OCI-M2 (cell line): ENCODE measurements at regions not wholly inside any gene's neighbourhood (a gene's known extent, or its start where the extent isn't known, plus 50 kb on each side); places are given as distances from the start of the nearest gene placed in this dataset.

Experiments used
- DNase-seq: peaks from one replicate; lab custom pipeline; 2025; ENCODE audit not compliant: unreplicated experiment; lab: John Stamatoyannopoulos, UW

DNA sequence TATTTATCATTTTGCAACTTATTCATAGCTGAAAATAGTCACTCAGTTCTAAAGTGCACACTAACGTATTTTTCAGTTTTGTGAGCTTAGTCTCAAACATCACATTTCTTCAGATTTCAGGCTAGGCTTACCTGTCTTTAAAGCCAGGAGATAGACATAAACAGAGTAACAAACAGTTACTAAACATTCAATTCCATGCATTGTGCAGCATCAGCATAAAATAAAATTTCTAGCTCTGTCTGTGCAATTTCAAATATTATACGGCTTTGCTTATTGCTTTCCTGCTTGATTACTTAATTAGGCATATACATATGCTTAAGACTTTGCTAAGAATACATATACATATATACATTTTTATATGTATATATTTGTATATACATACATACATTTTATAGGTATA, 637.0 kb downstream of the NR4A2 start:
- no peak for DNase-seq

DNA sequence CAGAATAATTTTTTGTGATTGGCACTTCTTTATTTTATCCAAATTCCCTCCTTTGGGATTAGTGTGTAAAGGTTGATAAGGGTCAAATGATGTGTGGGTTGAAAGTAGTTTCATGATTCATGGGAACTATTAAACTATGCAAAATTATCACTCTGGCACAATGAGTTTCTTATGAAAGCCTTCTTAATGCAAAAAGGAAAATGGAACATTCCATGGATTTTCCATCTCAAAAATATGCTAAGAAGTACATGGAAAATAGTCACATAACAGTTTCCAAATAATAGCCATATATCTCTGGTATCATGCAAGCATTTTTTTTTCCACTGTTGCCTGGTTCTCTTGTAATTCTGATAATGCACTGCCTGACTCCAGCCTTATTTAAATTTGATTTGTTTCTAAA, 639.7 kb downstream of the NR4A2 start:
- no peak for DNase-seq

DNA sequence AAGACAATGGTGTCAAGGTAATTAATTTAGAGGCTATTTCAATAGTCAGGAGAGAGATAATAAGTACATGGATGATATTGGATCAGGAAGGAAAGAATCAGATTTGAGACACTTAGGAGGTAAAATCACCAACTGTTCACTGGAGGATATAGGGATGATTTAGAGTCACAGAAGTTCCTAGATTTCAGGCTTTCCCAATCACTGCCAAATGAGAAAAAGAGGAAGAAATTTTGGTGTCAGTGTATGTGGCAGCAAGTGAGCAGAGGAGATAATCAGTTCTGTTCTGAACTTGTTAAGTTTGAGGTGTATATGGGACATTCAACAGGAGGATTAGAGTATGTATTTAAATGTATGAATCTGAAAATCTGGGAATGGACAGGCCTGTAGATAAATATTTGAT, 640.4 kb downstream of the NR4A2 start:
- DNase-seq: no peak

DNA sequence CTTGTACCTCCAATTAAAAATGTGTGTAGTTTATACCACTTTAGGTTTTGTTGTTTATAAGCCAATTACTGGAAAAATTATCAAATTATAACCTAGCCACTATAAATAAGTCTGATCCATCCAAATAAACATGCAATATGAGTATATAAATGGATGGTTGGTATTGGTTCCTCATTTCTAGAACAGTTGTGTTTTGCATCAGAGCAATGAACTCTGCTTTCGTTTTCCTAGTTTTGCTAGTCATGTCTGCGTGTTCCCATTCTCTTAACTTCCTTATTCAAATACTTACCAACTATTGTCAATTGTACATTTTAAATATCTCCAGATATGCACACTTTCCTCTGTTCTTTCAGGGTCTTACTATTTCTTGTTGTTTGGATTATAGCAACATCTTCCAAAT, 641.7 kb downstream of the NR4A2 start:
- DNase-seq: no peak

DNA sequence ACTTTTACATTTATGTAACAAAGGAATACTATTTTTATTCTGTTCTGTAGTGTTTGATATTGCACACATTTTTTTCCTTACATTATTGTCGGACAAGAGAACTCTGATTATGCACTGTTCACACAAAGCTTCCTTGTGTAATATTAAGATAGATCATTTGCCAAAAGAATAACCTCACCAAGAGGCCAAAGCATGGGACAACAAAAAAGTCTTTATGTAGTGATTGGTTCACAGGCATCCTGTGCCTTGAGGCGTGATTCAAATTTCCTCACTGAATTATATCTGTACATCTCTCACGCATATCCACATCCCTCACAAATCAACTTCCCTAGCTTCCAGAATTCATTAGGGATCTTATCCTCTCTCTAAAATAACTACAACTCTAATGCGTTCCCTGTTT, 642.7 kb downstream of the NR4A2 start:
- no peak for DNase-seq

DNA sequence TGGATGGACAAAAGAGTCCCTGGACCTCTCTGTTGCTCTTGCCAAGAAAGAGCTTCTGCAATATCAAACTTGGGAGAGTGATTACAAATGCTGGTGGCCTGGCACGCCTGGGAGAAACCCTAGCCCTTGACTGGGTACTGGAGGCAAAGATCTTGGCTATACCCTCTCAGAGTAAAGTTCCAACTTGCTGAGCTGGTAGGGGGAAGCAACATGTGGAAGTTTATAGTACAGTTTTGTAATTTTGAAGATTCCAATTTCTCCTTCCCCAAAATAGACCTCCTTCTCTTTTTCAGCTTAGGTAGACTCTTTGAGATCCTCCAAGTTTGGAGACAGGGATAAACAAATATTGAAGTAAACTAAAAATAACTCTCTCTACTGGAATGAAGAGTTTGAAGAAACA, 645.3 kb downstream of the NR4A2 start:
- no peak for DNase-seq

DNA sequence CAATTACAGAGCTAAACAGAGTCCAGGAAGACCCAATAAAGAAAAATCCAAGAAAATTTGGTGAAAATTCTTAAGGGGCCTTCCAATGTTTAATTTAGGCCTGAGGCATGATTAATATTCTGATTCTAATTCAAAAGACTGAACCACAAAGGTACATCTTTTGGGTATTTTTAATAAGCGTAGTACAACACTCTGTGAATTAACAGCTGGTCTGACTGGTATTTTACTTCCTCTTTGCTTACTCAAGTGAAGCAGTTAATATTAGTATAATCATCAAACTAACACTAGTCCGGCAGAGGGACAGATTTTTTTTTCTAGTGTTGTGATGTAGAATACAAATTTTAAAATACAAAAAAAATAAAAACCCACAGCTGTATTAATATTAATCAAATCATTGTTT, 652.9 kb downstream of the NR4A2 start:
- no peak for DNase-seq

DNA sequence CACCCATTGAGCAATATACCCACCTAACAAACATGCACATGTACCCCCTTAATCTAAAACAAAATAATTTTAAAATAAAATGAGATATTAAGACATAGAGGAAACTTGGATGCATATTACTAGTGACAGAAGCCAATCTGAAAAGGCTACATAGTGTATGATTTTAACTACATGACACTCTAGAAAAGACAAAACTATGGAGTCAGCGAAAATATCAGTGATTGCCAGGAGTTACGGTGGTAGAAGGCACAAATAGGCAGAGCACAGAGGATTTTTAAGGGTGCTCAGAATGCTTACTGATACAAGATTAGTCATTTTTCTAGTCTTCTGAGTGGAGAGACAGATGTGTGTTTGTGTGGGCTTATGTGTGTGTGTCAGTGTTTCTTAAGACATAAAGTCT, 656.6 kb downstream of the NR4A2 start:
- no peak for DNase-seq

DNA sequence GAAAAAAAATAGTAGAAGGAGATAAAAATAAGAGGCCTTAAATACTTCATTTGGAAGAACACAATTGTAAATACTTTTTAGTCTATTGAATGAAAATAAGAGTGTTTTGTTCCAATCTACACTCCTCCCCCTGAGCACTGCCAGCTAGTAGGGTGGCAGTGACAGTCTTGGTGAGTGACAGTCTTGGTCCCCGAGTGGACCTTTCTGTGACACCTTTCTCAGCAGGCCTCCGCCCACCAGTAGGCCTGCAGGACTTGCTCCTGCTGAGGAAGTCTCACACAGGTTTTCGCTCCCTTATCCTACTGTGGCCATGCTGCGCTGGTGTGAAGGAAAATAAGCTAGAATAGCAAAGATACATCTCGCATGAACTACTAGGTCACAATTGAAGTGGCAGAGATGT, 666.8 kb downstream of the NR4A2 start:
- no peak for DNase-seq

DNA sequence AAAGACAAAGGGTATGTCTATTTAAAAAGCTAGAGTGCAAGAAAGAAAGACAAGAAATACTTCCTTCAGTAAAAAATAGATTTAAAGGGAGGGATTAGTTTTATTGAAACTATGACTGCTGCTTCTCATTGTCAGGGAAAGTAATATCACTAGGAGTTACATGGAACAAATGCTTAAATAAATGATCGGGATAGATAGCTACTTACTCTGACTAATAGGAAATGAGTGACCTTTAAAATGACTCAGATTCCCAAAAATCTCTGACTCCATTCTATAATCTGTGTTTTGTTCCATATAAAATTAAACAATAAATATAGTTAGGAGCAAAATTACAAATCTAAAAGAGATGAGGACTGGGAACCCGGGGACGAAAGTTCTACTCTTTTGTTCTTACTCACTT, 669.3 kb downstream of the NR4A2 start:
- no peak for DNase-seq

DNA sequence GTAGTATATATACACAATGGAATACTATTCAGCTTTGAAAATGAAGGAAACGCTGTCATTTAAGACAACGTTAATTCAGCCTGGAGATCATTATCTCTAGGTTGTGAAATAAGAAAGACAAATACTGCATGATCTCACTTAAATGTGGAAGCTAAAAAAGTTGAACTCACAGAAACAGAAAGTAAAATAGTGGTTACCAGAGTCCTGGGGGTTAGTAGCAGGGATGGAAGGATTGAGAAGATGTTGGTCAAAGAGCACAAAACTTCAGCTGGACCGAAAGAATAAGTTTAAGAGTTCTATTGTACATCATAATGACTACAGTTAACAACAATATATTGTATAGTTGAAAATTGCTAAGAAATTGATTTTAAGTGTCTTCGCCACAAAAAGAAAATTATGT, 670.3 kb downstream of the NR4A2 start:
- no peak for DNase-seq

DNA sequence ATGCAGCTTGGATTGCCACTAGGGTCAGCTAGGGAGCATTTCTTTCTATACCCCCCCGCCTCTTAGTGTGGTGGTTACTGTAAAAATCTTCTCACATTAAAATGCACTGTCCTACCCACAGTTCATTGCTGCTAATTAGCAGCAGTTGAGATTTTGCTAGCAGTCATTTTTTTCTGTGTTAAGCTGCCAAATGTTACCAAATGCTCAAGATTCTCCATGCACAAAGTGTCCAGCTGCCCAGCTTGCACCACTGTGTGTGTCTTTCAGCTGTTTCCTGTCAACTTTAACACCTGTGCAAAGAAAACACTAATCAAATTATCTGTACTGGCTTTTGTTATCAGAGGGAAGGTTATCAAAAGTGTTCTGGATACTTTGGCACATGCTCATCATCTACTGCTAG, 679.3 kb downstream of the NR4A2 start:
- DNase-seq: no peak

DNA sequence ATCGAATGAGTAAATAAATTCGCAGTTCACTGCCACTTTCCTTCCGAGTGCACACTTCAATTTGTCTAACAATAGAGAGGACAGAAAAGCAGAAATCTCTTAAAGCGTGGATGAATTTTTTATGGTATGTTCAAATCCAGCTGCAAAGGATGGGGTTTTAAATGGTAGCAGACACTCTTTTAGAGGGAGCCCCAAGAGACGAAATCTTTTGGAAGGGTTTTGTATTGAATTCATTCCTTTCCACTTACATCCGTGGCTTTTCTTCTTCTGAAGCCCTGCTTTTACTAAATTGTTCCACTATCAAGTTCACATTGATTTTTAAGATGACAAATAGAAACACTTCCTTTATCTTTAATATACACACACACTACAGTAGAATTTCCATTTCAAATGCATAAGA, 680.7 kb downstream of the NR4A2 start:
- no peak for DNase-seq

DNA sequence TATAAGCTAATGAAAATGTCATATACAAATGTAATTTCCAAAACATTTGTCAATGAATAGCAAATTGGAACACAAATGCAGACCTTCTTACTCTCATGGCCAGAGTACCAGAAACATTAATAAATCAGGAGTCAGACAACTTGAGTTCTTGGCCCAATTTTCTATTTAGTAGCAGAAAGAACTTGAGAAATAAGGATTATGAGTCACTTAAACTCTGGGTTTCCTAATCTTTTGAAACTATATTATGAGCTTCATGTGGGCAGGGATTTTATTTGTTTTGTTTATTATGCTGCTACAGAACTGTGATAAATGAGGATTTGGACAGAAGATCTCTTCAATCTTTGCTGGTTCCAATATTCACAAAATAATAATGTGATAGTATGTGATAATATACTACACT, 686.7 kb downstream of the NR4A2 start:
- no peak for DNase-seq

DNA sequence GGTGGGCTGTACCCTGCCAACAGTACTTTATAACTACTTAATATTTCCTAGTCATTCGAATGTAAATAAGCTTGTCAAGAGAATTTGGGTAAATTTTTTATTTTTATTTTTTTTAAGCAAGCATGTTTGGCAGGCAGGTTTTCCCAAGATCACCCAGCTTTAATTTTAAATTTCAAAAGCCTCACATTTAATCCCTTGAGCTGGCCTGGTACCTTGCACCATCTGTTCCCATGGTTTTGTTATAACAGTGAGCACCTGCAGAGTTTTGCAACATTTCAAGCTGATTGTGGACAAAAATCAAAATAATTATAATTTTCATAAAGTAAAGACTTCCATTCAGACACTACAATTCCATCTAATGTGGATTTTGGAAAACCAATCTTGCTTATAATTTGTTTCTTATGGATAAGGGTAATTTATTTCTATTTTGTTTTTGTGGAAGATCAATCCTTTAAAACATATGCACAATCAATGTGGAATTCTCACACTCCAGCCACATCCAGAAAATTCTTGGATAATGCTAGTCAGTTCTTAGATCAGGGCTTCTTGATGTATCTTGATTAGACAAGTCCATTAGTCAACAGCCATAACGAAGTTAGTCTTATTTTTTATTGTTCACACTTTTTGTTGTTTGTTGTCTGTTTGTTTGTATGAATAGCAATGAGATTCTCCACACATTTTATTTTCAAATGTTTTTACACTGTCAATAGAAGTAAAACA, 689.3 kb downstream of the NR4A2 start:
- DNase-seq: no peak

DNA sequence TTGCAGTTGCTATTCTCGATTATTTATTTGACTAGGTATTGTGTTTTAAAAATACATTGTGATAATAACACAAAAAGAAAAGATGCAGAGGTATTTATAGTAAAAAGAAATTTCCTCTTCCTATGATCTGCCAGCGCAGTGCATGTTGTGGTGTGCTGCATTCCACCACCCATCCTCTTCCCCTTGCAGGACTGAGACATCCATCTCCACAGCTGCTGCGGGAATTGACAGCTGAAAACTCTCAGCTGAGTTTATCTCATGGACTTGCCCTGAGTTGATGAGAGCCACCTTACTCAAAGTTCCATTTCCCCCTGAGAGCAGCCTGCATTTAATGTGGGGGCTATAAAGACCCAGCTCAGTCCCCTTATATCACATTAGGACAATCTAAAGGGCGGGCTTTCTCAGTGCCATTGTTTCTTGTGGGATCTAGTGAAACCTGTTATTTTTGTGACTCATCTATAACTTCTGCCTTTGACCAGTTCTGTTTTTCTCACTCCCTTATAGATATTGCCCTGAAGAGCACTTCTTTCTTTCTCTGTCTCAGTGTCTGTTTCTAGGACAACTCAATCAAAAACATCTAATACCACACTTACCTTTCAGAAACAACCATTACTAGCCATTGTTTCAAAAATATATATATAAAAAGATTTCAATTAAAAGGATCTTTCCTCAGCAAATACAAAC, 698.5 kb downstream of the NR4A2 start:
- DNase-seq: no peak

DNA sequence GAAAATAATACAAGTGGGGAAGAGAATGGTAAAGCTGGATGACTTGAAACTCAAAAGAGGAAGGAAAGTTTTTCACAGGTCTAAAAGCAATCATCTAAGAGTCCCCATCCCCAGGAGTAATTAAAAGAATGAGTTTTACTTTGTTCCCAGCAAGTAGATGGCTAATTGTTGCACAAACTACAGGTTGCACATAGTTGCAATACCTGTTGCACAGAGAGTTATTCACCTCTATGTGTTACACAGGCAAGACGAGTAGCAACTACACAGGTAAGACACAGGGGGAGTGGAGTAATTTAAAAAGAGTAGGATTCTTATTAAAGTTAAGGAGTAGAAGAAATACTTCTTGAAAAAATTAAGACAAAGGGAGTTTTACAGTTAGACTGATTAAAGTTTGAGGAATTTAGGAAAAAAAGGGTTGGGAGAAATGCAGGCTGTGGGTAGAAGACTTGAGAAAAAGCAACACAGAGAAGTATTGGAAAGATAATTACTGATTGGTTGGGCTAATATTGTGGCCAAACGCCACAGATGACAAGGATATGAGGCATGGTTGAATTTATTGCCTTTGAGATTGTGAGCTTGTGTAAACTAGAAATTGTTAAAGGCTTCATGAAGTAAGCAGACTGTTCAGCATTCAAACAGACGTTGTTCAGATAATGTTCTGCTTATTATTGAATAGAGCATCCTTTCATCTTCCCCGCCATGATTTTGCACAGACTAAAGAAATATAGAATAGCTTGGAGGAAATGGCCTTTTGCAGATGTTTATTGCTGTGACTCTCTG, 699.3 kb downstream of the NR4A2 start:
- no peak for DNase-seq

DNA sequence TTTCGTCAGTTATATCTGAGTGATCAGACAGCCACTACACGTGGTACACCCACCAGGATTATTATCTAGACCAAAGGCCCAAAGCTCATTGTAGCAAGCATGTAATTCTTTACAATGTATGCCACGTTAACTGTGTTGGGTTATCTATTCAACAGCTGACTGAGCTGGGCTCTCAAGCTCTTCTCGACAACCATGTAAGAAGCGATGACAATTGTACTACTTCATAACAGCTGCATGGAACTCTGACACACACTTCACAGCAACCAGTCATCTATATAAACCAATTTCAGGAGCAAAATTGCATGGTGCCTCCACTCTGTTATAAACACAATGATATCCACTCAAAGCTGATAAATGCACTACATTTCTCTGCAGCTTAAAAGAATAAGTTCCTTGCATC, 701.8 kb downstream of the NR4A2 start:
- DNase-seq: no peak

DNA sequence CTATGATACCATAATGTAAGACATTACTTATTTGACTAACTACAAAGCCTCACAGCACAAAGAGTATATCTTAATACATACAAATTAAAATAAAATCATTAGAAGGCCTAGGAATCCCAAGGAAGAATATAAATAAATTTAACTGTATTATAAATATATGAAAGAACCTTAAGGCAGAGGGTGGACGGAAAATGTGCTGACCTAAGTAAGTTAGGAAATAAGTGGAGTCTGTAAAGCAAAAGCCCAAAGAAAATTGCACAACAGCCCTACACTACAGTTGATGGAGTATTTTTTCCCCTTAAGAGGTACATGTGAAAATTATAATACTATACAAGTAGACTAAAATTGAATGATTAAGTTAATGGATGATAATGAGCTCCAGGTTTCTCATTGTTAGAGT, 710.1 kb downstream of the NR4A2 start:
- no peak for DNase-seq

DNA sequence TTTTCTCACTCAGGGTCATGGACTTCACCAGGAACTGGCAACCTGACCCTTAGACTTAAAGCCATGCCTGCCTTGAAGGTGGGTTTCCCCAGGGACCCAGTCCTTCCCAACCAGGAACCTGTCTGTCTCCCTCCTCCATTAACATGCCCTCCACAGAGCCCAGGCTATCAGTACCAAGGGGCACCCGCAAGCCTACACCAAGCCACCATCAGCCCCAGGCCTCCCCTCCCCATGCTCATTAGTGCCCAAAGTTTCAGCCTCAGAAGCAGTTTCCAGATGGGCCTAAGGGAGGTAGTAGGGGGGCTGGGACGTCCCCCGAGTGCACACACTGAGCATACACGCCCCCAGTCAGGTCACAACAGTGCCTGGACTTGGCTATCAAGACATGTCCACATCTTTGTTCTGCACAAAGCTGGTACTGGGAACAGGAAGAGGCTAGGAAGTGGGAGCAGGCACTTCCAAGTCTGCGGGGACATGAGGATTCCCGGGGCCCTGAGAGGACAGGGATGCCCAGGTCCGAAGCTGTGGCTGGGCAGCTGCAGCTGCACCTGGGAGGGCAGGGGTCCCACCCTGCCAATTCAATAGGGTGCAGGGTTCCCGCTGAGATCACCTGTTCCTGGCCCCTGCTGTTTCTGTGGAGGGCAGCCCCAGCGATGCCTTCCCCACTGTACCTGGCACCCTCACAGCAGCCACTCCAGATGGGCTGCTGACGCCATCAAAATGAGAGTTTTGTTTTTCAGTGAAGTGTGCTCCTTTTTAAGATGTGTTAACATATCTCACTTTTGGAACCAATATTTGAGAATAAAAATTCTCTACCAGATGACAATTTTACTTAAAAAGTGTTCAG, 731.4 kb downstream of the NR4A2 start:
- no peak for DNase-seq

DNA sequence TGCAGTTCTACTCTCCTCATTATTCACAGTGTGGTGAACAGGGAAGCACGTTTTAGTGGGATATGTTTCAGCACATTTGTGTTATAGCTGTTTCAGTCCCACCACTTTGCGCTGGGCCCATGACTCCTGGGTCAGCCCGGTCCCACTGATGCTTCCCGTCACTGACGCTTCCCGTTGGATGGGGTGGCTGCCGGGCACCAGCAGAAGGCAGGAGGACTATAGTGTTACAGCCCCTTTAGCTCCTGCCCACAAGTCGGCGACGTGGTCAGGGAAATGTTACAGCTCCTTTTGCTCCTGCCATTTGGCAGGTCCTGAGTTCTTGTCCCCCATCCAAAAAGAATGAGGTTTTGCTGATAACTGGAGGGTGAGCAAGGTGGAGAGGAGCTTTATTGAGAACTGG, 732.2 kb downstream of the NR4A2 start:
- no peak for DNase-seq
